ENCODE measurements at regions not wholly inside any gene's neighbourhood (a gene's known extent, or its start where the extent isn't known, plus 50 kb on each side); places are given as distances from the start of the nearest gene placed in this dataset.

- TF ChIP-seq MXI1 (IDR thresholded peaks at IDR 0.05; ENCODE audit: borderline replicate concordance, low read depth, low read length) (no peak), UBTF (CRISPR knock-in tag; IDR thresholded peaks at IDR 0.05) (no peak), ZNF317 (CRISPR knock-in tag; IDR thresholded peaks at IDR 0.05) (no peak), STAT5B (CRISPR knock-in tag; IDR thresholded peaks at IDR 0.05) (no peak), MAFF (IDR thresholded peaks at IDR 0.05; ENCODE audit: low read depth, low read length) (no peak), BRCA1 (CRISPR knock-in tag; IDR thresholded peaks at IDR 0.05) (no peak), ZSCAN30 (CRISPR knock-in tag; IDR thresholded peaks at IDR 0.05) (no peak), ZBTB7A (CRISPR knock-in tag; IDR thresholded peaks at IDR 0.05) (no peak), CREB1 (IDR thresholded peaks at IDR 0.05) (no peak), CREB1 (CRISPR knock-in tag; IDR thresholded peaks at IDR 0.05) (no peak)
- TF ChIP-seq, protein P1, sequence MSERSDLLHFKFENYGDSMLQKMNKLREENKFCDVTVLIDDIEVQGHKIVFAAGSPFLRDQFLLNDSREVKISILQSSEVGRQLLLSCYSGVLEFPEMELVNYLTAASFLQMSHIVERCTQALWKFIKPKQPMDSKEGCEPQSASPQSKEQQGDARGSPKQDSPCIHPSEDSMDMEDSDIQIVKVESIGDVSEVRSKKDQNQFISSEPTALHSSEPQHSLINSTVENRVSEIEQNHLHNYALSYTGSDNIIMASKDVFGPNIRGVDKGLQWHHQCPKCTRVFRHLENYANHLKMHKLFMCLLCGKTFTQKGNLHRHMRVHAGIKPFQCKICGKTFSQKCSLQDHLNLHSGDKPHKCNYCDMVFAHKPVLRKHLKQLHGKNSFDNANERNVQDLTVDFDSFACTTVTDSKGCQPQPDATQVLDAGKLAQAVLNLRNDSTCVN (CRISPR knock-in tag; IDR thresholded peaks at IDR 0.05; ENCODE audit: borderline replicate concordance) = no peak
- TF ChIP-seq, protein P2, sequence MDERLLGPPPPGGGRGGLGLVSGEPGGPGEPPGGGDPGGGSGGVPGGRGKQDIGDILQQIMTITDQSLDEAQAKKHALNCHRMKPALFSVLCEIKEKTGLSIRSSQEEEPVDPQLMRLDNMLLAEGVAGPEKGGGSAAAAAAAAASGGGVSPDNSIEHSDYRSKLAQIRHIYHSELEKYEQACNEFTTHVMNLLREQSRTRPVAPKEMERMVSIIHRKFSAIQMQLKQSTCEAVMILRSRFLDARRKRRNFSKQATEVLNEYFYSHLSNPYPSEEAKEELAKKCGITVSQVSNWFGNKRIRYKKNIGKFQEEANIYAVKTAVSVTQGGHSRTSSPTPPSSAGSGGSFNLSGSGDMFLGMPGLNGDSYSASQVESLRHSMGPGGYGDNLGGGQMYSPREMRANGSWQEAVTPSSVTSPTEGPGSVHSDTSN (CRISPR knock-in tag; IDR thresholded peaks at IDR 0.05) = no peak
Observed at GRCh38 chr5:66329078-66329477, 185.0 kb downstream of the SREK1 start.
